ENCODE measurements at regions not wholly inside any gene's neighbourhood (a gene's known extent, or its start where the extent isn't known, plus 50 kb on each side); places are given as distances from the start of the nearest gene placed in this dataset.
"Not testable (repeated sequence)": the region's sequence is repeated elsewhere in the genome, so short reads cannot be mapped to it uniquely, and the experiment has no call there.

DNA sequence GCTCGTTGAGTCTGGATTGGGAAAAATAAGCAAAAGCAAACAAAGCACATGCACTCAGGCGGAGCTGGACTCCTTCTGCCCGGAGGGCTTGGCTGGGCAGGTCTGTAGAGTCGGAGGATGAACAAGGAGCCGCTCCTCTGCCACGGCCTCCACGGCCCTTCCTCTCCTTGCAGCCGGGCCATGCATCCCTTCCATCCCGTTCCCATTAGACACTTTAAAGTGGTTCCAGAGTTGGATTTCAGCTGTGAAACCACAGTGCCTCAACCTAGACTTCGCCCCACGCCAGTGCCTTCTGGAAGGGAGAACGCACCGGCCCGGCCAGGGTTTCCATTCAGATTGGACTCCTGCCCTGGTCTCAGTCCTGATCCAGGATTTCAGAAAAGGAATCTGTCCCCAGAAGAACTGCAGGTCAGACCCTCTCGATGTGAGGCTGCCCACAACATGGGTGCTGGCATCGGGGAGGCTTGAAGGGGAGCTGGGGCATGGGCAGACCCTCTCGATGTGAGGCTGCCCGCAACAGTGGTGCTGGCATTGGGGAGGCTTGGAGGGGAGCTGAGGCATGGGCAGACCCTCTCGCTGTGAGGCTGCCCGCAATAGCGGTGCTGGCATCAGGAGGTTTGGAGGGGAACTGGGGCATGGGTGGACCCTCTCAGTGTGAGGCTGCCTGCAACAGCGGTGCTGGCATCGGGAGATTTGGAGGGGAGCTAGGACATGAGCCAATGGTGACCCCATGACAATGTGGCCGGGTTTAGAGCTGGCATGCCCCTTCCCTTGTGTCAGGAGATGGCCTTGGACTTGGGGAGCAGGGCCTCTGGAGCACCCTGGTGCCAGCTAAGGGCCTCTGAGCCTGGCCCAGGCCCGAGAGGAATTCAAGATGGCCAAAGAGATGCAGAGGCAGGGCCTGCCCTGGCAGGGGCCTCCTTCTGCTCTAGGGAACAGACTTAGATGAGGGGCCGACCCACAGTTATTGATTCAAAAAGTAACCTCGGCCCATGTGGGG lies 304.5 kb downstream of the NDUFA10 start:
- in situ Hi-C loops (cut with HindIII; ENCODE audit: low sequenced_read_pairs), result no loop called here

DNA sequence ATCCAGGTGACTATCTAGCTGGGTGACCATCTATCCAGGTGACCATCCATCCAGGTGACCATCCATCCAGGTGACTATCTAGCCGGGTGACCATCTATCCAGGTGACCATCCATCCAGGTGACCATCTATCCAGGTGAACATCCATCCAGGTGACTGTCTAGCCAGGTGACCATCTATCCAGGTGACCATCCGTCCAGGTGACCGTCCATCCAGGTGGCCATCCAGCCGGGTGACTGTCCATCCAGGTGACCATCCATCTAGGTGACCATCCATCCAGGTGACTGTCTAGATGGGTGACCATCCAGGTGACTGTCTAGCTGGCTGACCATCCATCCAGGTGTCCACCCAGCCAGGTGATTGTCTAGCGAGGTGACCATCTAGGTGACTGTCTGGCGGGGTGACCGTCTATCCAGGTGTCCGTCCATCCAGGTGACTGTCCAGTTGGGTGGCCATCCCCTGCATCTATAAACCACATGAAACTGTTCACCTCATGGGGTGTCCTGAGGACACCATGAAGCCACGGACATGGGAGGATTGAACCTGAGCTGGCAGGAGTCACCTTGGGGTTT lies 305.3 kb downstream of the NDUFA10 start:
- in situ Hi-C loops (cut with HindIII; ENCODE audit: low sequenced_read_pairs), result no loop called here

DNA sequence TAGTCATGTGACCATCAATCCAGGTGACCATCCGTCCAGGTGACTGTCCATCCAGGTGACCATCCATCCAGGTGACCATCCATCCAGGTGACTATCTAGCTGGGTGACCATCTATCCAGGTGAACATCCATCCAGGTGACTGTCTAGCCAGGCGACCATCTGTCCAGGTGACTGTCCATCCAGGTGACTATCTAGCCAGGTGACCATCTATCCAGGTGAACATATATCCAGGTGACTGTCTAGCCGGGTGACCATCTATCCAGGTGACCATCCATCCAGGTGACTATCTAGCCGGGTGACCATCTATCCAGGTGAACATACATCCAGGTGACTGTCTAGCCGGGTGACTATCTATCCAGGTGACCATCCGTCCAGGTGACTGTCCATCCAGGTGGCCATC lies 306.2 kb downstream of the NDUFA10 start:
- in situ Hi-C loops (cut with HindIII; ENCODE audit: low sequenced_read_pairs), result not testable (repeated sequence)

DNA sequence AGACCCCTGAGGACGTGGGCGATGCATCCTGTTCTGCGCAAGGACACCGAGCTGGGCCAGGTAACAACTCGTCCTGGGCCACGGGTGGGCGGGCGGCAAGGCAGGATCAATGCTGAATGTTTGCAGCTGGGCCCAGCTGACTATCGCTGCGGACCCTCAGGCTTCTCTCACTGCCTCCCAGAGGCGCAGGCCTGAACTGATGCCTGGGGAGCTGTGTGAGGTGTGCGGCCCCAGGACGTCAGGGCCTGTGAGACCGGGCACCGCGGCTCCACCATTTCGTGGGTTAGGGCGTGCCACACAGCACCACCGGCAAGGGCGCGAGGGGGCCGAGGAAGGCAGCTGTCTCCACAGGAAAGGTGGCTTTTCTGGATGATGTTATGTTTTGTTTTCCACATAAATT lies 307.4 kb downstream of the NDUFA10 start:
- in situ Hi-C loops (cut with HindIII; ENCODE audit: low sequenced_read_pairs), result no loop called here

DNA sequence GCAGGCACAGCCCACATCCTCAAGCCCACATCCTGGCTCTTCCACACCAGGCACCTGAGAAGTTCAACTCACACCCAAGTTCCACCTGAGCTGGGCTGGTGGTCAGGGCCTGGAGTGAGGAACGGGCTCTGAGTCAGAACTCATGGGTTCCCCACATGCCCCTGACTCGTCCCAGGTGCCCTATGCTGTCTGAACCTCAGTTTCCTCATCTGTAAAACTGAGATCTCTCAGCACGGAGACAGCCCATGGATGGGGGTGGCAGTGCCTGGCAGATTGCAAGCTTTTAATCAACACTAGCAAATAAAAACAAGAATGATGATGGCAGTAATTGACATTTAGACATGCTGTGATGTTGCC lies 307.8 kb downstream of the NDUFA10 start:
- in situ Hi-C loops (cut with HindIII; ENCODE audit: low sequenced_read_pairs), result no loop called here

DNA sequence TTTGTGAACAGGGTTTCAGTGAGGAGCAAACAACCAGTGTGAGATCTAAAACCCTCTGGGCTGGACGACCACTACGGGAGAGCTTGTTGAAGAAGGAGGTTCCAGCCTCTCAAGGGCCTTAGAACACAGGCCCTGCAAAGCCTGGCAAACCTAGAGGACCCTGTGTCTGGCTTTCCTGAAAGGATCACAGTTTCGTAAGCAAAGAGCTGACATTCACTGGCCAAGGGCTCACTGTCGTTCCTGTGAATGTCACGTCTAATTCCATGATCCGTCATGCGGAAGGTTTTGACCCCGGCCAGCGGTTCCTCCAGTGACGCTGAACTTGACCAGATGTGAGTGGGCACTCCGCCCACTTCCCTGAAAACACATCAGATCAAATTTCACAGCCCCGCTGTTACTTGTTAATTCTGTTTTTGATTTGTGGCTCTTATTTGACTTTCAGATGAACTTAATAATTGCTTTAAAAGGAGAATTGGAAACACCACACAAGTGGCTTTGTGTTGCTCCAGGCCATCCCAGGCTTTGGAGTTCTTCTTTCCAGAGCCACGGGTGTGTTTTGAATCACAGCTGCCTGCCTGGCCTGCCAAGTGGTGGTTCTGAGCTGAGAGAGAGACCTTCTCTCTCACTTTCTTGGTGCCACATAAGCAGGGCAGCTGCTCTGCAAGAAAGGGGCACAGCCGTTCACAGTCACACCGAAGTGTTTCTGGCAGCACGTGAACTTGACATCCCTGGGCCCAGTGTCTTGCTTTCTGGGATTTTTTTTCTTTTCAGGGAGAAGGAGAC lies 308.4 kb downstream of the NDUFA10 start:
- in situ Hi-C loops (cut with HindIII; ENCODE audit: low sequenced_read_pairs), result no loop called here

DNA sequence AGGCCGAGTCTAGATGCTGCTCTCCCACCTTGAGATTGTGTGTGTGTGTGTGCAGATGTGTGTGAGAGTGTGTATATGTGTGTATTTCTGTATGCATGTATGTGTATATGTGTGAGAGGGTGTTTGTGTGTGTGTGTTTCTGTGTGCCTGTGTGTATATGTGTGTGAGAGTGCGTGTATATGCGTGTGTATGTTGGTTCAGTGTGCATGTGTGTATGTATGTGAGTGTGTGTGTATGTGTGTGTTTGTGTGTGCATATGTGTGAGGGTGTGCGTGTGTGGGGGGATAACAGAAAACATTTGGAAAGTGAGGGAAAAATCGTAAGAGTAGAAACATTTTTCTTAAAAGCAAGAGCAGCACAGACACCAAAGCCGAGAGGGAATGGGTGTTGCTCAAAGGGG lies 309.1 kb downstream of the NDUFA10 start:
- in situ Hi-C loops (cut with HindIII; ENCODE audit: low sequenced_read_pairs), result no loop called here

DNA sequence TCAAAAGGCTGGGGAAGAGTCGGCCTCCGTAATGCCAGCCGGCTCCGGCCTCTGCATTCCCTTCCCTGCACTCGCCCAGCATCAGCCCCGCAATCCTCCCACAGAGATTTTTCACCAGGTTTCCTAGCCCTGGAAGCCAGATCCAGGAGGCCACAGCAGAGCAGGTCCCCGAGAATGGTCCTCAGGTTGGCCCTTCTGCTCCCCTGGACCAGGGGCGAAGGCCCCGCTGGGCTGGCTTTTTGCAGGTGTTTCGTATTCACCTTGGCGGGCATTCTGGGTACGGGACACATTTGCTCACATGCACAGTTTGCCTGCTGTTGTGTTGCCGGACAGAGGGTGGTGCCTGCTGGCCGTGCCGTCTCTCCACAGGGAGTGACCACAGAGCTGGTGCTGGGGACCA lies 309.5 kb downstream of the NDUFA10 start:
- in situ Hi-C loops (cut with HindIII; ENCODE audit: low sequenced_read_pairs), result no loop called here

DNA sequence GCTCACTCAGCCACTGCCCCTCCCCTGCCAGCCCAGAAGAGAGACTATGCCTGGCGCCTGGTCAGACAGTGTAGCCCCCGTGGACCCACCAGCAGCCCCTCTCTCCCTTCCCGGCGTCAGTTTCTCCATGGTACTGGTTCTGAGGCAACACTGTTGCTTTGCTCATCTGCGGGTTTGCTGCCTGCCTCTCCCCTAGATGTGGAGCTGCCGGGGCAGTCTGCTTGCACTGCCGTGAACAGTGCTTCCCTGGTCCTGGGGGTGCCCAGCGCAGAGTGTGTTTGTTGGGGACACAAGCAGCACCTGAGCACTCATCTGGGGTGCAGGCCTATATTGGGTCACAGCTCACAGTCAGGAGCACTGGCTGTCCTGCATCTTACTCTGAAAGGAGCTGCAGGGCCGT lies 309.9 kb downstream of the NDUFA10 start:
- in situ Hi-C loops (cut with HindIII; ENCODE audit: low sequenced_read_pairs), result no loop called here

DNA sequence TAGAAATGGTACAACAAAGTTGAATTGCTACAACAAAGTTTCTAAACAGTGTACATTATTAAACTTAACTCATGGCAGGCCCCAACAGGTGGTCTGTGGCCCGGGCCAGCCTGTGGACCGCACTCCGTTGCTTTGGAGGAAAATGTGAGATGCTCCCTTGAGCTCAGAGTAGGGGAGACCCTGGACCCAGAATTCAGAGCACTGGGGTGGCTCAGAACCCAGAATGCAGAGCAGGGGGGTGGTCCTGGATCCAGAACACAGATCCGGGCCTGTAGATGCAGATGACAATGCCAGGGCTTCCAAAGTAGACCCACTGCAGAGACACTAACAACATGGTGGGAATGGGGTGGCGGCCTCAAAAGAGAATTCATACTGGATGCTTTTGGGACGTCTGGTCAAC lies 311.0 kb downstream of the NDUFA10 start:
- in situ Hi-C loops (cut with HindIII; ENCODE audit: low sequenced_read_pairs), result no loop called here

DNA sequence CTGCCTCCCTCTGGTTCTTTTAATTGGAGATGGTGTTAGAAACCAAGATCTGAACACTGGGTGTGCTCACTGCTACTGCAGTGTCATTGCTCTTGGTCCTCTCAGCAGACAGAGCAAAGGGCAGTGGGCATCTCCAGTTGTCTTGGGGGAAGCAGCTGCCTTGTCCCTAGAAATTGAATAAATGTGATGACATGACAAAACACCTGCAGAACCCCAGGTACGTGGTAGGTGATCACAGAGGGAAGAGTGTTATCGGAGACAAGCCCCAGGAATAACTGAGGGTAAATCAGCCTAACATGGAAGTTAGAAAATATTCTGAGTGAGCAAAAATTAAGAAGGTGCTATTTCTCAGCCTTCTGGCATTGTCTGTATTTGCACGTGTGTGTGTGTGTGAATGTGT lies 311.9 kb upstream of the HDAC4 start:
- in situ Hi-C loops (cut with HindIII; ENCODE audit: low sequenced_read_pairs), result no loop called here

DNA sequence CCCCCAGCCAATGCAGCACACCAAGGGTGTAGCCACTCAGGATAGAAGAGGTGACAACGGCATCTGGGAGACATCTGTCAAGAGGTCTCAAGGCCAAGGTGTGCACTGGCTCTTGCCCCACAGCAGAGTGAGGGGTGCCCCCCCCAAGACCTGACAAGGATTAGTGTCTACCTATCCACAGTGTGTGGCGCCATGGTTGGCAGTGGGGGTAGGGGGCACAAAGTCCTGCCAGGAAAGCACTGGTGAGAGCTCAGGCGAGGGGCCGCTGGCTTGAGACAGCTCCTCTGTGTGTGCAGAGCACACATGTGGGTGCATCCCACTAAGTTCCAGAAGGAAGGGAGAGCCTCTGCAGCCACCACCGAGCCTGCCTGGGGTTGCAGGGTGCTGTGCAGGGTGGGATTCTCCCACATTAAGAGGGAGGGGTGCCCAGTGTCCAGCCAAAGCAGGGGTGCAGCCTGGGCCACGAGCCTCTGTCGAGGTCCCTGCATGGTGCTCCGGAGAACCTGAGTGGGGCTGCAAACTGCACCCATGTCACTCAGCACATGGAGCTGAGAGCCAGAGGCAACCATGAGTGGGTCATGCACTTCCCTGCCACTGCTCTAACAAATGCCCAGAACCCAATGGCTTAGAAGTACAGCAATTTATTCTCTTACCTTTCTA lies 311.2 kb upstream of the HDAC4 start:
- in situ Hi-C loops (cut with HindIII; ENCODE audit: low sequenced_read_pairs), result no loop called here

DNA sequence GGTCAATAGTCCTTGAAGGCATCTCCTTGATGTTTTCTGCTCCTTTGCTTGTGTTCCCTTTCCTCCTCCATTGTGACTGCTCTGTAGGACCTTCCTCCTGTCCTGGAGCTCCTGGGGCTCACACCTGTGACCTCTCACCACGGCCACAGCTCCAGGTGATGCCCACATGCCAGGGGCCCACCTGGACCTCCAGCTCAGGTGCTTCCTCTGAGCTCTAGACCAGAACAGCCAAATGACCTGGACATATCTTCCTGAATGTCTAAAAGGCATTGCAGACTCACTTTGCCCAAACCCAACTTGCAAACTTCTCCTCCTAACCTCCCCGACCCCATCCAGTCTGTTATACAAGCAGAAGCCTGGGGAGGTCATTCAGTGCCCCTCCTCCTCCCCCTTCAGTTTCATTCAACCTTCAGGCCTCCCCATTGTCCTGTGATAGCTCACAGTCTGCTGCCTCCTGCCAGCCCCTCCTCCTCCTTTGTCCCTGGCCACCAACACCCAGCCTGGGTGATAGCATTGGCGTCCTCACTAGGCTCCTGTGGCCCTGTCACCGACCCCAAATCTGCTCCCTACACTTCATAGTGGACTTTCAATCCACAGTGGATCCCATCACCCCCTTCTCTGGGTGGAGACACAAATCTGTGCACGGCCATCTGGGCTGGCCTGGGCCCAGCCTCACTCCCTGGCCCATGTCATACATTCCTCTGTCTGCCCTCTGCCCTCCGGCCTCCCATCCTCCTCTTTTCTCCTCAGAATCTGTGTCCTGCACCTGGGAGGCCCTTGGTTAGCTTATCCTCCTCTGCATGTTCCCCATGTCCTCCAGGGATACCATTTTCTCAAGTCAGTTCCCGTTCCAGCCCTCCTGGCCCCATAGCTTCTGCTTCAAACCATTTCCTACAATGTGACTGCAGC lies 310.4 kb upstream of the HDAC4 start:
- in situ Hi-C loops (cut with HindIII; ENCODE audit: low sequenced_read_pairs), result no loop called here

DNA sequence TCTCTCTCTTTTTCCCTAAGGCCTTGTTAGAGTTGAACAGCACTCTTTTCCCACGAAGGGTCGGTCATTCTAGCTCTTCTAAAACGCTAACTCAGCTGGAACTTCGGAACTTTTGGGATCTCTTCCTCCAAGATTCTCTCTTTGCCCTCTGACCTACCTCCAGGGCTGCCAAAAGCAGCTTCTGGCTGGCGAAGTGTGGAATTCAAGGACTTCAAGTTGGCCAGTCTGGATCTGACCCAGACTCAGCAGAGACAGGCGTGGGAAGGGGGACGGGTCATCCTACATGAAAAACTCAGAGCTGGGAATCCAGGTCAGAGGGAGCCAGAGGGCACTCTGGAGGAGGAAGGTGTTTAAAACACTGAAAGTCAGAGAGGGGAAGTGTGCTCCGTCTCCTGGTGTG lies 305.5 kb upstream of the HDAC4 start:
- in situ Hi-C loops (cut with HindIII; ENCODE audit: low sequenced_read_pairs), result no loop called here

DNA sequence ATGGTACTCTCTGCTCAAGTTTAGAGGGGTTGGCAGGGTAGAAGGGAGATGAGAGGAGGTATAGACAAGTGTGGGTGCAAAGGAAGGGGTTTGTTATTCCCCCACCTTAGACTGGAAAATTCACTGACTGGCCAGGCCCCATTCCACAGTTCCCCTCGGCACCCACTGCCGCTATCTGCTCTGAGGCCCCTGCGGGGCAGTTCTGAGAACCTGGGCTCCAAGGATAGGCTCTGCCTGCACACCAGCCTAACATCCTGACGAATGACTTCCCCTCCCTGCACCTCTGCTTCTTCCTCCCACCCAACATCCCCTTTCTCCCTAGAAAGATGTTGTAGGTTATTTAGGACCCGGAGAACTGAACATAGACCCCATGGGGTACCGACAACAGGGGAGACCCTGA lies 303.9 kb upstream of the HDAC4 start:
- in situ Hi-C loops (cut with HindIII; ENCODE audit: low sequenced_read_pairs), result no loop called here

DNA sequence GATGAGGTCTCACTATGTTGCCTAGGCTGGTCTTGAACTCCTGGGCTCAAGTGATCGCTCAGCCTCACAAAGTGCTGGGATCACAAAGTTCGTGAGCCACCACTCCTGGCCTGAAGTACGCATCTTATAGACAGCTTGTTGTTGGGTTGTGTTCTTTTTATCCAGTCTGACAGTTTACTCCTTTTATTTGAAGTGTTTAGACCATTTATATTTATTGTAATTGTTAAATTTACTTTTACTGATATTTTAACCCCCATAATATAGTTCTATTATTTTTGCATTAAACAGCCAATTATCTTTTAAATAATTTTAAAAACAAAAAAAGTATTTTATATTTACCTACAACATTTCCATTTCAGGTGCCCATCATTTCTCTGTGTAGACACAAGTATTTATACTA lies 303.0 kb upstream of the HDAC4 start:
- in situ Hi-C loops (cut with HindIII; ENCODE audit: low sequenced_read_pairs), result no loop called here

DNA sequence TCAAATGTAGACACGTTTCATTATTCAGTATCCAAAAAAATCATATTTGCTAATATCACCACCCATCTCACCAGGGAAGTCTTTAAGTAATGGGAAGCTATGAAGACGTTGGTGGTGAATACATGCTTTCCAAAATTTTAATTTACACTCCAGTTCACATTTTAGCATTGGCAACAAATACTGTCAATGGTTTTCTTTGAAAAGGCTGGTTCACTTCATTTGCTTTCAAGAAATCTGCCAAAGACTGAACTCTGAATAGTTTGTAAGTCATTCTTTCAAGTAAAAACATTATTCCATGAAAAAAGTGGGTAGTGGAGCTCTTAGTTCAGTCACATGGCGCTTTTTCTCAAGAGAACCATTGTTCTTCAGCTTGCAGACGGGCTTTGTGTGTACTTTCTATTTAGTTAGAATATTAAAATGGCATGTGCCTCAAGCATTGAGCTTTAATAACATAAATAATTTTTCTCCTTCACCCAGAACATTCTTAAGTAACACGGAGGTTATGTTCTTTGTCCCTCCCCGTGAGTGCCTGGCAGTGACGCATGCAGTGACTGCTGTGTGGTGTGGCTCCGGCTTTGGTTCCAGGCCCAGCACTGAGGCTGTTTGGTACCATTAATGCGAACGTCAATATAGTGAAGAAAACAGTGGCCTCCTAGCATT lies 300.0 kb upstream of the HDAC4 start:
- in situ Hi-C loops (cut with HindIII; ENCODE audit: low sequenced_read_pairs), result no loop called here

DNA sequence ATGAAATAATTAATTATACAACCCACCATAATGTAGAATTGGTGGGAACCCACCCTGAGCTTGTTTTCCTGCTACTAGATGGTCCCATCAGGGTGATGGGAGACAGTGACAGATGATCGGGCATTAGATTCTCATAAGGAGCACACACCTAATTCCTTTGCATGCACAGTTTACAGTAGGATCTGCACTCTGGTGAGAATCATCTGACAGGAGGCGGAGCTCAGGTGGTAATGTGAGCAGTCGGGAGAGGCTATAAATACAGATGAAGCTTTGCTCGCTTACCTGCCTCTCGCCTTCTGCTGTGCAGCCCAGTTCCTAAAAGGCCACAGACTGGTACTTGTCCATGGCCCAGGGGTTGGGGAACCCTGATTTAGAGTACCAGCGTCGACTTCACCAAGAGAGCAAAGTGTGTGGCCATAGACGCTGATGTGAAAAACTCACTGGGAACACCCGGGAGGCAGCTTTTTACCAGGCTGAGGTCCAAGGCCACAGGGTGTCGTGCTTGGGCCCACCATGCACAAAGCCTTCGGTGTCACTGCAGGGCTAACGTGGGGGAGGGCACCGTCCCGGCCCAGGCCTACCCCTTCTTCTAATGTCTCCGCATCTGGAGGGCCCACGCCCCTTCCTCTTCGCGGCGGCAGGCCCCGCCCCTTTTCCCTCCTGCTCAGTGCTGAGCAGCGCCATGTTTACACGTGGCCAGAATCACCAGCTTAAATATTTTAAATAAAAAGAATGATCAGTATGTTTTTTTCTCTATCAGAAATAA lies 296.8 kb upstream of the HDAC4 start:
- in situ Hi-C loops (cut with HindIII; ENCODE audit: low sequenced_read_pairs), result loop anchor here (10.0 kb wide), 1 partner anchor 67 kb away; no protein-coding TSS in a partner anchor
